Stimulated activated CD4-positive, alpha-beta T cell treated with anti-CD3 and anti-CD28 coated beads, Interleukin-12 subunit alpha, Interleukin-12 subunit beta, amount 100 ng/mL, for 24 hours (primary cell): ENCODE measurements at regions not wholly inside any gene's neighbourhood (a gene's known extent, or its start where the extent isn't known, plus 50 kb on each side); places are given as distances from the start of the nearest gene placed in this dataset.
A peak's percentile ranks its signal among the peaks of the same experiment; 100 is the strongest.

Experiments used
- DNase-seq, 2 experiments: peaks; one replicate each; pipeline ENCODE4 v3.0.0-alpha.2; 2020; ENCODE audit warnings: low read depth in 2 of 2

- DNase-seq, result peak in 1 of 2 experiments; percentile 18
Measured at GRCh38 chr6:105991561-105992314, 94.4 kb upstream of the PRDM1 start.

- no peak for DNase-seq
Measured at GRCh38 chr6:105990151-105990550, 96.0 kb upstream of the PRDM1 start.

DNA sequence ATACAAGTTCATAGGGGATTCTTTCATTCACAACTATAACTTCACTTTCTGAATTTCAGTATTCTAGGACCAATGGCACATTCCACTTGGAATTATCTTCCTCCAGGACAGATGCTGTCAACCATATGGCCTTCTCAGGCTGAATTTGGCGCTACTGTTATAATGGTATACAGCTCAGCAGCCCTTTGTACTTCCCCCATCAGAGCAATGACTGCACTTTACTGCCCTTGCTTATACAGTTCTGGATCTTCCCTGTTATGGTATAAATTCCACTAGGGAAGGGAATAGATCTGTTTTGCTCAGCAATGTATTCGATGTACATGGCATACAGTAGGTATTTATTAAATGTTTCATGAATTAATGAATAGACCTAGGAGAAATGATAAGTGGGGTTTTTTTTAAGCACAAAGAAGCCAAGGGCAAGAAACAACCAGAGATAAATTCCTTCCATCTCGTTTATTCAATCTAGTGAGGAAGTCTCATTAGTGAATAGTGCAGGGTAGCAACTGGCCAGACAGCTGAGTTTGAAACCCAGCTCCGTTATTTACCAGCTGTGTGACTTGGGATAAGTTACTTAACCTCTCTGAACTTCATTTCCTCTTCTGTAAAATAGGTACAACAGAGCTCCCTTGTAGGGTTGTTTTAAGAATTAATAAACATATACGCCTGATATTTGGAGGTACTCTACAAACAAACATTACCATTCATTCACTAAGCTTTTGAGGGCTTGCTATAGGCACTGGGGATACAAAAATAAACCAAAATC lies 97.1 kb upstream of the PRDM1 start:
- no peak for DNase-seq

- DNase-seq, result no peak
Measured at GRCh38 chr6:105988321-105988720, 97.8 kb upstream of the PRDM1 start.

DNA sequence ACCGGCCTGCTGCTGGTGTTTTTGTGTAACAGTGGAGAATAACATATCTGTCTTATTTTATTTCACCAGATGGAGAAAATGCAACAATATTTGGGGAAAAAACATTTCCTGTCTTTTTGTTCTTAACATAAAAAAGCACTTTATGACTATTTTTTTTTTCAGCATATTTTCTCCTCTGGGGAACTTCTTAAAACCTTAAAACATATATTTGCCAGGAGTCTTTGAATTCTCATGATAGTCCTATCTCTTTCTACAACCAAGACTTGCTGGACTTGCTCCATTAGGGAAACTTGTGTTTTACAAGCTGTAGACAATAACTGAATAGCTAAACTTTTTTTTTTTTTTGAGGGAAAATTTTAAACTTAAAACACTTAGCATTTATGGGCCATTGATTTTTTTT lies 98.6 kb upstream of the PRDM1 start:
- no peak for DNase-seq

- no peak for DNase-seq
Measured at GRCh38 chr6:105986998-105987397, 99.1 kb upstream of the PRDM1 start.

DNA sequence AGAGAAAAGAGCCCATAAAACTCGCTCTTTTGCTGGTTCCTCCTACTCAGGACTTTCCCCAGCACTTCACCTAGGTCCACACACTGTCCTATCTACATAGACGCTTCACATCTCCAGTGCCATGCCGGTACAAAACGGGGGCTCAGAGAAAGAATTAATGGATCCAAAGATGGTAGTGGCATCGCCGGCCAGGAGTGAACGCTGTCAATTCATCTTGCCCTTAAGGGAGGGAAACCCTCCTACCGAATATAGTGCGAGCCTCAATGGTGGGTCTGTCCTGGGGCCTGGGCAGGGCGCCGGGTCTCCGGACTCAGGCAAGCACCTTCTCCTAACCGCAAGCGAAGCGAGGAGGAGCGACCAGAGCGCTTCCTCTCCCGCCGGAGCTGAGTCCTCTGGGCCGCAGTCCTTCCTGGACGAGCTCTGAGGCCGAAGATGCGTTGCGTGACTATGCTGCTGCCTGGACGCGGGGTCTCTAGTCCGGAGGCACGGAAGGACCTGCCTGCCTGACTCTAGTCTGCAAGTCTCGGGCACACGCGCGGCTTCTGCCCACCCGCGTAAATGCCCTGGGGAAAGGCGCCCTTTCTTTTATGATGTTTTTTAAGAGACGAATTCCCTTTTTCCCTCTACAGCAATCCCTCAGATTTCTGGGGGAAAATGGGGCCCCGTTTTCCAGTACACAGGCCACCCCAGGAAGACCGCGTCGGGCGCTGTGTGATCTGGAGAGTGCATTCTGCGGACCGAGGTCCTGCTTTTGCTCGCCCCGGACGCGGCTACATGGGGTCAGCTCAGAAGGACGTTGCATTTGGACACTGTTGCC lies 100.1 kb upstream of the PRDM1 start:
- DNase-seq, result no peak

- no peak for DNase-seq
Measured at GRCh38 chr6:105985098-105985815, 100.9 kb upstream of the PRDM1 start.

DNA sequence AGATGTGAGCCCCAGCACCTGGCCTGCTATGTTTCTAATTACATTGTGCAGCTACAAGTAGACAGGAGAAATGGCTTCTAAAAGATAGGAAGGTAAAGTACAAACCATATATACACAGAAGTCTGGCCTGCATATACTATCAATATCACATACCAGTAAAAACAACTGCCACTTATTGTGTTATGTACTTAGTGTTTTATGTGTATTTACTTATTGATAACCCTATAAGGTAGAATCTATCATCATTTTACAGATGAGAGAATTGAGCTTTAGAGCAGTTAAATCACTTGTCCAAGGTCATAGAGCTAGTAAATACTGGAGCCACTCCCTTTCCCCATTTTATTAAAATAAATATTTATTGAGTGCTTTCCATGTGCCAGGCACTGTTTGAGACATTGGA lies 102.4 kb upstream of the PRDM1 start:
- no peak for DNase-seq

- no peak for DNase-seq
Measured at GRCh38 chr6:105982761-105983540, 103.2 kb upstream of the PRDM1 start.

GRCh38 chr6:105981888-105982358 lies 104.2 kb upstream of the PRDM1 start:
- no peak for DNase-seq

DNA sequence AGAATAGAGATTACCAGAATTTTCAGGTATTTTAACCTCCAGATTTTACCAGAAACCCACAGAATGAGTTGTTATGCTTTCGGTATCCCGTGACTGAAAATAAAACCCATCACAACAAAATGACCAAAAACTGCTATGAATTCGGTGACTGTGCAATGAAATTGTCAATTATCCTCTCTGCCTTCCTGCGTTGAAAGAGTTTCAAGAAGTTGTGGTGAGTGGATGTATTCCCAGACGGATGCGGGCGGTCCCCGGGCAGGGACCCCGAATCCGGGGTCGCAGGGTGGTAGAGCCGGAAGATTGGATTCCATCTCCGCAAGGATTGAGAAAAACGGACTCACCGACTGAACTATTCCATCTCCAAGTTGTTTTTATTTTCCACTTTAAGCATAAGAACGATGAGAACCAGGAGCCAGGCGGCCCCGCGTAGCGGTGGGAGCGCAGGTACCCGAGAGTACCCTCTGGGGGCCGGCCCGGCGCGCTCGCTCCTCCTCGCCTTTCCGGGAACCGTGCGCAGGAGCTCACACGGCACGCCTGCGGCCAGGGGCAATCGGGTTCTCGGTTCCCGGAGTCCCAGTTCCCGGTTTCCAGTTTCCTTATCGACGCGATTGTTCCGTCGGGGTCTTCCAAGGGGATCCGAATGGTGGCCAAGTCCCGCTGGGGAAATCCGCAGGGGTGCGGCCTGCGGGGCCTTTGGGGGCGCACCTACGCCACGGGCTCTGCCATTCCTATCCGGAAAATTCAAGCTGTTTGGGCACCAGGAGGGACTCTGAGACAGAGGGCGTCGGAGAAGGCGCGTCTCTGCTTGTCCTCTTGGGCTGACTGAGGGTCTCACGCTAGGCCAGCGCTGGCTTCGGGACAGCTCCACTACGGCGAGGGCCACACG lies 104.9 kb upstream of the PRDM1 start:
- peak in 1 of 2 experiments; percentile 34 for DNase-seq

- DNase-seq, result no peak
Measured at GRCh38 chr6:105978974-105979373, 107.2 kb upstream of the PRDM1 start.

GRCh38 chr6:105977934-105978504 lies 108.1 kb upstream of the PRDM1 start:
- DNase-seq, result no peak

- no peak for DNase-seq
Measured at GRCh38 chr6:105974986-105975385, 111.2 kb upstream of the PRDM1 start.

GRCh38 chr6:105972440-105972839 lies 113.7 kb upstream of the PRDM1 start:
- DNase-seq, result no peak

DNA sequence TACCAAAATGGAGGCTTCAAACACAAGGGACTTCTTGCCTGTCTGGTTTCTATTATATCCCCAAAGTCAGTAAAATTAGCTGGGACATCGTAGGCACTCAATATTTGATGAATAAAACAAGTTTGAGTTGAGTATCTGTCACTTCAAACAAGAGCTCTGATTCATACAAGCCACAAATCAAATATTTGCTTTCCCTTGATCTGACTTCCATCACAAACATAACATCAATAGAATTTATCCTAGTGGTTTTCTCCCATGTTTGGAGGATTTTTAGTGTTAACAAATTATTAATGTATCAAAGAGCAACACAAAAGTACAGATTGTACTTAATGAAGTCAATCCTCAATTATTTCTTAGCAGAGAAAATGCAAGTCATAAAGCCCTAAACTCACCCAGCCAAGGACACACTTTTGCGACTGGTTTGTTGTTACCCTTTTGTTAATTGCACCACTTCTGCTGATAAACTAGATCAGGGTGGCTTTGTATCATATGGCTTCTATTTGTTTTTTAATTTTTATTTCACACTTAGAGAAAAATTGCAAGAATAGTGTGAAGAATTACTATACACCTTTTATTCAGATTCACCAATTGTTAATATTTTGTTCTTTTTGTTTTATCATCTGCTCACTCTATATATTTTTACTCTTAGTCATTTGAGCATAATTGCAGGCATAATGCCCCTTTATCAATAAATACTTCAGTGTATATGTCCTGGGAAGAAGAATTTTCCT lies 117.4 kb upstream of the PRDM1 start:
- DNase-seq, result no peak

DNA sequence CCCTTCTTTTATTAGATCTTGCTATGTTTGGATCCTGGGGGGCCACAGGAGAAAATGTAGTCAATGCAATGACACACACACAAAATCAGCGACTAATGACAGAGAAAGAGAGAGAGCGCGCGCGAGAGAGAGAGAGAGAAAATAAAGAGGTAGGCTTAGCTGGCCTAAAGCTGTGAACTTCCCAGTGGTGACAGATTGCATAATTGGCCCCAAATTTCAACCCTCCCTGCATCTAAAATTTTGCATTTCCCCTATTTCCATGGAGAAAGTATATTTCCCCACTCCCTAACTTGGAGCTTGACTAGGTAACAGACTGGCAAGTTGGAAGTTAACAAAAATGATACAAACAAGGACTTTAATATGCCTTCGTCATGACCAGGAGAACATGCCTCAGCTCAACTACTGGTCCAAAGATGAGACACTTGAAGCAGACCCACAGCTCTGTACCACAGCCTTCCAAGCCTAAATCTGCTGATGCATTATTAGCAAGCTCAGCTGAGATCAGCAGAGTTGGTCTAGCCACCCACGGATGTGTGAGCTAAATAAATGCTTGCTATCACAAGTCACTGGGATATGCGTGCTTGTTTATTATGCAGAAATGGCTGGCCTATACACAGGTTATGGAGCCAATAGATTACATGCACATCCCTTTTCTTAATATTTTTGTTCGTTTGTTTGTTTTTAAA lies 118.1 kb upstream of the PRDM1 start:
- no peak for DNase-seq
